Glomerular endothelial cell (primary cell): ENCODE measurements at regions not wholly inside any gene's neighbourhood (a gene's known extent, or its start where the extent isn't known, plus 50 kb on each side); places are given as distances from the start of the nearest gene placed in this dataset.

ENCODE experiments used
- DNase-seq: peaks from one replicate; pipeline ENCODE4 v3.0.0-alpha.2; 2011; ENCODE audit warnings: low read depth, low spot score; ENCODE audit errors: extremely low read depth

DNA sequence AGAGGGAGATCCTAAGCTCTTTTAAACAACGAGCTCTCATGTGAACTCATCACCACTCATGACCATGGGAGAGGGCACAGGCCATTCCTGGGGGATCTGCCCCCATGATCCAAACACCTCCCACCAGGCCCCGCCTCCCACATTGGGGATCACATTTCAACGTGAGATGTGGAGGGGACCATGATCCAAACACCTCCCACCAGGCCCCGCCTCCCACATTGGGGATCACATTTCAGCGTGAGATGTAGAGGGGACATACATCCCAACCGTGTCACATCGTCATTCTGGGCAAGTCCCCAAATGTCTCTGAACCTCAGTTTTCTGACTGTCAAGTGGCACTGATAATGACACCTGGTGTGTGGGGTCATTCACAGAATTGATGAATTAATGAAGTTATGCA lies 641.8 kb downstream of the CDH26 start:
- no peak for DNase-seq

DNA sequence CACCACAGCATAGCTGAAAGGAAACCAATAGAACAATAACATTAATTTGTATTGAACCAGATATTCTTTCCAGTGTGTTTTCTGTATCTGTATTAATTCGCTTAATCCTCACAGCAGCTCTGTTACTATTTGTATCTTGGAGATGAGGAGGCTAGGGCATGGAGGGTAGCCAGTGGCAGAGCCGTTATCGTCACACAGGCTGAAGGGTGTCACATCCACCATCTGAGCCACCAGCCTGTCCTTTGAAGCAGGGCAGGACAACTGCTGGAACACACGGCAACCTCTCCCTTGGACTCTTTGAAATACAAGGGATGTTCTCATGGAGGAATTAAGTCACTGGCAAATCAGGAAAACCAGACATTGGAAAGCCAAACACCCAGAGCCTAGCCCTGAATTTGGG lies 628.0 kb upstream of the CDH4 start:
- no peak for DNase-seq

DNA sequence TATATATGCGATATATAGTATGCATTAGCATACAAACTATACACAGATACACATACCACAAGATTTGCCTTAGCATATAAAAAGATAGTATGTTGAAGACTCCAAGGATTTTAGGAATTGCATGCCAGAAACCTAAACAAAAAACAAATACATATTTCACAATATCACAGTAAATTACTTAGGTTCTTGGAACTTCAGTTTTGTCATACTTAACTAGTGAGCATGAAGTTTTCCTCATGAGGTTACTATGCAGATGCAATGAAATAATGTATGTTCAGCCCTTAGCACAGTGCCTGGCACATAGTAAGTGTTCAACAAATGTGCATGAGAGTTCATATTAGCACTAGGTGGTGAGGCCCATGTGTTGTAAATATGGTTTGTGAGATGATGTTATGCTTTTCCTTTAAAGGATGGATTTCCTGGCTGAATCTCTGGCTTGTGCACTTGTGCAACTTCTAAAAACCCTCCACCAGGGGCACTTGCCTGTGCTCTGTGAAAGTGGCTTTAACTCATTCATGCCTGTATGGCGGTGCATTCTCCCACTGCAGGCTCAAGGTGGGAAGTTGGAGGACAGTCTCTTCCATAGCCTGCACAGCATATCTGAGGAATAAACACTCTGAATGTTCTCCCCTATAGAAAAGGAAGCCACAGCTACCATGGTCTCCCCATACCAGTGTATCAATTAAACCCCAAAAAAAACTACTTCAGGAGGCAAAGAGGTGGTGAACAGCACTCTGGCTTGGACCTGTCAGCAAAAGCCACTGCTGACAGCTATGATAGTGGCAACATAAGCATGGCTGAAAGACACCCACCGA lies 624.1 kb upstream of the CDH4 start:
- no peak for DNase-seq

DNA sequence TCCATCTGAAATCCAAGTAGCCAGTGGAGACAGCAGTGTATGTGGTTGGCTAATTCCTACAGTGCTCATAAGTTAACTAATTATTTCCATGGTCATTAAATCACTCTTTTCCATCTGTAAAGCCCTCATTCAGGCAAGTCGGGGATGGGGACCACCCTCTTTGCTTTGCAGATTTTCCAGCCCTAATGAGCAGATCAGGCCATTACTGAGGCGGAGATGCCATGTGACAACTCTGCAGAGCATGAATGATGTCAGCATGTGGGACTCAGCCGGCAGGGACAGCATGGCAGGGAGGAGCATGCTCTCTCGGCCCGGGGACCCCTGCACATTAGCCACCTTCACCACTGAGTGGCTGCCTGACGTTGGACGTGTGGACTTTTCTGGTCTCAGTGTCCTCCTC lies 623.3 kb upstream of the CDH4 start:
- no peak for DNase-seq

DNA sequence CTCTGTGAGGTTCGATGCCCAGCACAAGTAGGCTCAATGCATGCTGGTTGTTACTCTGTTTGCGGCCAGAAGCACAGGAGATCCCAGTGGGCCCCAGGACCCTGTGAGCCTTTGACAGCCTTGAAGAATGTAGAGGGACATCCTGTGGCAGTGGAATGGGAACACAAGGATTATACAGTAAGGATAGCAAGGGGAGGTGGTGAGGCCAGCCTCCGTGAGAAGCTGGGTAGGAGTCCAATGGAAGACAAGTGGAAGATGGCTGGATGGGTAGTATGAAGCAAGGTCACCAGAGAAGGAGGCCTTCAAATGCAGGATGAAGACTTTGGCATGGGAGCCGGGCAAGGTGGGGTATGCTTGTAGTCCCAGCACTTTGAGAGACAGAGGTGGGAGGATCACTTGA lies 622.9 kb upstream of the CDH4 start:
- DNase-seq, result no peak

DNA sequence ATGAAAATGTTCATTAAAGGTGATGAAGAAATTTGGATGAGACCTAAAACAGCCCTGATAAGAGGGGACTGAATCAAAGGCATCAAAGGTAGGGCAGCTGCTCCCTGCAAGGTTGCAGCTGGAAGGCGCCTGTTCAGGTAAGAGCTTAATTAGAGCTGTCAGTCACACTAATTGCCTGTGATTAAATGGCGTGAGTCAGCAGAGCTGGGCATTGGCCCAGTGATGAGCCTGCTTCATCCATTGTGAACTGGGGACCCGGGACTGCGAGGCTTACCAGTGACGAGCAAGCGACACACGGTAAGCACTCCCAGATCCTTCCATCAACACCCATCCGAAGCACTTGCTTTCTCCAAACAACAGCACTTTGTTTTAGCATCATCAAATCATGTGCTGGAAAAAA lies 621.5 kb upstream of the CDH4 start:
- no peak for DNase-seq

DNA sequence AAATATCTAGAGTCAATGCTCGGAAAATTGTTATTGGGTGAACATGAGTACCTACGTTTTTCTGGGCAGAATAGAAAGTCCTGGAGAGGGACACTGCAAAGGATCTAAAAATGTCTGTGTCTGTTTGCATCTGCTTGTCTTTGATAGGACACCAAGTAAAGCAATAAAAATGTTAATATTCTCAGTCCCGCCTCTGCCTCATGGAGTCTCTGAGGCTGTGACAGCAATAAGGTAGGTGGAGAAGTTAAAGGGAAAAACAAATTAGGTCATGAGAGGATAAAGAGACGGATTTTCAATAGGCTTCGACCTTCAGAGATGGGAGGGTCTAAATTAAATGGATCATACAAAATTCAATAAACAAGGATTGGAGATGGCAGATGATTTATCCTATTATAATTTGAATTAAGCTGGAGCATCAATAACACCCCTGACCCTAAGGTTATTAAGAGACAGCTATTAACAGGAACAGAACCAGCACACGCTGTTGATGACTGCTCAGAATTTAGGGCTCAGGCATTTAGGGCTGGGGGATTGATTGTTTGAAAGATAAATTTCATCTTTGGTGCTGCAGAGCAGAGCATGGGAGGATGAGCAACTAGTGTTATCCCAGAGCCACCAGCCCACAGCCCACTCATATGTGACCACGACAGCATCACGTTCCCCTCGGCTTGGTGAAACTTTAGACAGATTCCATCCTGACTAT lies 620.3 kb upstream of the CDH4 start:
- no peak for DNase-seq

DNA sequence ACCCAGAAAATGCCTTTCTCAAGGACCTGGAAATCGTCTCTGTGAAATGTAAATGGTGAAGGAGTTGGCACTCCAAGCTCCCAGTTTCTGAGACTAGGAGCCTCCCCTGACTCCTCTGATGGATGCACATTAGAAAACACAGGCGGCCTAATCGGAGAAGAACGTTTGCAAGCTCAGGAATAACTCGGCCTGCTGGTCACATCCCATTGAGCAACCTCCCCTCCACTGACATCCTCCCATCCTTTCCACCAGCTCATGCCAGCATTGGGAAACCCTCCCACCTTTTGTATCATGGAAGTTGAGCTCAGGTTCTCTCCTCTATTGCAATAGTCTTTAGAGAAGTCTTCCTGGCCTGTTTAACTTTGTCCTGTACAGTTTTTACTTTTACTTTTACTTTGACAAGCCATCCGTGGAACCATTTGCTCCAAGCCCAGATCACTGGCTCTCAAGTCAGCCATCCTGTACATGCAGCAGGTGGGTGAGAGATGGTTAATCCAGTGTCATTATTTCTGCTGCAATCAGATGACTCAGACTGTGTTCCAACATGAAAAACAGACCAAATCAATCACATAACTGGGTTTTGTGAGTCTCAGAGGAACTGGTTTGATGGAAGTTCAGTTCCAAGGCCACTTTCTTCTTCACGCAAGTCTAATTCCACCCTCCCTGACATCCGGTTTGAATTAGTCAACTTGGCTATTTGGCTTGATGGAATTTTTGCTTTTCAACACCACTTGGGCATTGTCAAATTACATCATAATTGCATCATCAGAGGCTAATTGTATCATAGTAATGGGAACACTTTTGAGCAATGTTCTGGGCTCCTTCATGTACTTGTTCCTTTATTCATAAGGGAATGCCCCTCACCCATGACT lies 619.4 kb upstream of the CDH4 start:
- no peak for DNase-seq

DNA sequence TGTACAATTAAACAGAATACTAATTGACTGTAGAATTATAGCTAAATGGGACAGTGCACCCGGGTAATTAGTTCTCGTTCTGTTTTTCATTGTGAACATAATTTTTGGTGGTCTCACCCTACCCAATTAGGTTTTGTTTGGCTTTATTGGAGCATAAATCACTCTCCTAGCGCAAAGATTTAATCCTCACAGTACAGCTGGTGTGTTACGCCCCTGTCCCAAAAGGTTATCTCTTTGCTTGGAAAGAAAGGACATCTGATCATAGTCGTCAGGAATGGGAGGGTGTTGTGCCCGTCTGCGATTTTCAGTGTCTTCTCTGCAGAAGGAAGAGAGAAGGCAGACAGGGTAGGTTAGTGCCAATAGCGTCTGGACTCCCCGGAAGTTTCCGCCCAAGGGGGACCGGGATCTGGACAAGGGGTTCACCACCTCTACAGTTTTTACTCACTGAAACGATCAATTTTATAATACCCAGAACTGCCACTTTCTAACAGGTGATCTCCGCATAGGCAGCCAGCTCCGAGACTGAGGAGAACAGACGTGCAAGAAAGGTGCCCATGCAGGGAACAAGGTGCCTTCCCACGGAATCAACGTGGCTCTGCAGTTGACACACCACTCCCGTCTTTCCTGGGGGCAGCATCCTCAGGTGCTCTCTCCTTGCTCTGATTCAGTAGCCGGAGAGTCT lies 617.4 kb upstream of the CDH4 start:
- DNase-seq, result no peak

DNA sequence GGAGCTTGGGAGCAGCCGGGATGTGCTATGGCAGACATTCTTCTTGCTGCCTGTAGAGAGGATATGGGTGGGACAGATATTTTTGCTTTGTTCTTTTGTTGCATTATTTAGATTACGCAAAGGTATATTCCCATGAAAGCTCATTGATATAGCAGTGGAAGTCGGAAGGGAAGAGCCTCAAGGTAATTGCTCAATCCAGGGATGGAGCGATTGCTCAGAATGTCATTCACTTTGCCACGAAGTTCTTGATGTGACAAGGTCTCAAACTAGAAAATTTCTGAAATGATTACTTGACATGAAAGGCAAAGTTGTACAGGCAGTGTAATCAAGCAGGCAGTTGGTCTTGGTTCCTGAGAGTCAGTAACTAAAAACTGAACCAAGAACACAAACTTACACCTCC lies 615.6 kb upstream of the CDH4 start:
- DNase-seq, result no peak

DNA sequence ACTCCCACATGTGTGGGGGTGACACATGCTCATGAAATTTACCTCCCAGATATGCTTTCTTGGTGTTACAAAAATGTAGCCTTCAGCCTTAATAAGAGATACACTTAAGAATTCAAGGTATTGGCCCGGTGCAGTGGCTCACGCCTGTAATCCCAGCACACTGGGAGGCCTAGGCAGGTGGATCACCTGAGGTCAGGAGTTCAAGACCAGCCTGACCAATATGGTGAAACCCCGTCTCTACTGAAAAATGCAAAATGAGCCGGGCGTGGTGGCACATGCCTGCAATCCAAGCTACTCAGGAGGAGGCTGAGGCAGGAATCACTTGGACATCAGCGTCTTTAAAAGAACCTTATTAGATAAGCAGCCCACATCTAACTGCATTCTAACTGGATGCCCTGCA lies 614.3 kb upstream of the CDH4 start:
- DNase-seq, result no peak

DNA sequence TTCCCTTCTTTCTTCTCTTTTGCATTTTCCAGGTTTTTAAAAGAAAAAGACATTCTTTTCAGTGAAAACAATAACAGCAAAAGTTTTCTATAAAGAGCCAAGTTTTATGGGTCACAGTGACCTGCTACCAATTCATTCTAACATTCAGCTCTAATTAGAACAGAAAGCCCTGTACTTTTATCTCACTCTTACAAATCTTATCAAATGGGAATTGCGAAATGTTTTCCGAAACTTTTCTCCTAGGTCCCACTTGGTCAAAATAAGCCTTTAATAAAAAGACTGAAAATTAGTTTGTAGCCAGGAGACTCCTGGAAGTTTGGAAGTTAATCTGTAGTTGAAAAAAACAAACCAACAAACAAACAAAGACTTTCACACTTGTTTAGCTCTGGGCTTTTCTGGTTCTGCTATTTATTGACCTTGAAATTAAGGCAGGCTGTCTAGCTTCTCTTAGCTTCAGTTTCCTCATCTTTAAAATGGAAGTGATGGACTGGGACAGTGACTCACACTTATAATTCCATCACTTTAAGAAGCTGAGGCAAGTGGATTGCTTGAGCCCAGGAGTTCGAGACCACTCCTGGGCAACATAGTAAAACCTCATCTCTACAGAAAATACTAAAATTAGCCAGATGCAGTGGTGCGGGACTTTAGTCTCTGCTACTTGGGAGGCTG lies 613.5 kb upstream of the CDH4 start:
- DNase-seq, result no peak

DNA sequence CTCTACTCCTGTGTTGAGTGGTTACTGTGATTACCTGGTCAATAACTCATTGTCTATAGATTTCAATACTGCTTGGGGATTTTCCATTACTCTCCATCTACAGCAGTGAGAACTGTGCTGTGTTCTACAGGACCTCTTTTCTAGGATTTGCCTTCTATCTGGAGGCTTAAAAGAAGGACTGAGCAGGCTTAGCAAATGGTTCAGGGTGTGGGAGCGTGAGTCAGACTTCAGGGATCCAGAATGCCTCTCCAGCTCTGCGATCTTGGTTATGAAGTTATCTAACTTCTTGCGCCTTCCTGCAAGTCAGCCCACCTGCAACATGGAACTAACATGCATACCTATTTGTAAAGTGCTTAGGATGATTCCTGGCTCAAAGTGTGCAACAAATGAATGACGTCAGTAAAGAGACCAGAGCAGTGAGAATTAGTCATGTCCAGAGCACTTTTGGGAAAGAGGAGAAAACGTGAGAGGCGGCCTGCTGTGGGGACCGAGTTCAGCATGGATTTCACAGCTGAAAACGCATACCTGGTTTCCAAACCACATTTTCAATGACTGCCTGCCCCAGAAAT lies 610.1 kb upstream of the CDH4 start:
- DNase-seq, result no peak

DNA sequence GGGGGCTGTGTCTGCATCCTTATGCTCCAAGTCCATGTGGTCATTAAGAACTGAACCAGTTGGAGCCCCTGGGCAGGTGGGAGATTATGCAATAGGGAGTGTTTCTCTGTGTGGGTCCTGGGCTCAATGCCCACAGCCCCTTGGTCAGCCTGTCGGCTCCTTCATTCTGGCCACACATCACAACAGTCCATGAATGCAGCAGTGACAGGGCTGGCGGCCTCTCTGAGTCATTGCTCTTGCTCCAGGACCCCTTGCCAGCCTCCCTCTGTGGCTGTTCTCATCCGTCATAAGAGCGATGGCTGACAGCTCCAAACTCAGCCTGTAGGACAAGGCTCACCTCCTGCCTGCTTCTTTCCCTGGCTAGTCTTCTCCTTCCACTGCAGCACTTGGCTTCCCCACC lies 609.5 kb upstream of the CDH4 start:
- DNase-seq, result no peak

DNA sequence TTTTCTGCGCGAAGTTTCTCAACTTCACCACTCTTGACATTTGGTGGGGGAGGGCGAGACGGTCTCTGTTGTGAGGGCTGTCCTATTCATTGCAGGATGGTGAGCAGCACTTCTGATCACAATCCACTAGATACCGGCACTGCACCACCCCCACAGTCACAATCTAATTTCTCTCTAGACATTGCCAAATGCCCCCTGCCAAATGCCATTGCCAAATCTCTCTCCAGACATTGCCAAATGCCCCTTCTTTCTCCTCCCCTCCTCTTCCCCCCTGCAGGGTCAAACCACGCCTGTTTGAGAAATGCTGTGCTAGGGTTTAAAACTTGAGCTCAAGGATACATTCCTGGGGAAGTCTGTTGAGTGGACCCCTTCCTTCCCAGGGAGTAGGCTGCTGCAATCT lies 603.5 kb upstream of the CDH4 start:
- no peak for DNase-seq

DNA sequence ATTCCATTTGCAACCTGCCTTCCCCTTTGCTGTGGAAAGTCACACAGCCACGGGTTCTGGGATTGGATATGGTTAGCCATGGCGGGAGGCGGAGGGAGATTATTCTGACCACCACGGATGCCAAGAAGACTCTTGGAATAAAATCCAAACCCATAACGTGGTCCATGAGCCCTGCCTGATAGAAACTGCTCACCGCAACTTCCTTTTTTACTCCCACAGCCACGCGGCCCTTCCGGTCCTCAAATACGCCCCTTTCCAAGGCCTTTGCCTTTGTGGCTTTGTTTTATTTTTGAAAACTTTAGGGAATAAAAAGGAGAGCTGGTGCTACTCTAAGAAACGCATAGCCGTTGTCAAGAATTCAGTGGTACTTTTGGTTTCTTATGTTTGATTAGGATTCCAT lies 602.5 kb upstream of the CDH4 start:
- DNase-seq, result no peak

DNA sequence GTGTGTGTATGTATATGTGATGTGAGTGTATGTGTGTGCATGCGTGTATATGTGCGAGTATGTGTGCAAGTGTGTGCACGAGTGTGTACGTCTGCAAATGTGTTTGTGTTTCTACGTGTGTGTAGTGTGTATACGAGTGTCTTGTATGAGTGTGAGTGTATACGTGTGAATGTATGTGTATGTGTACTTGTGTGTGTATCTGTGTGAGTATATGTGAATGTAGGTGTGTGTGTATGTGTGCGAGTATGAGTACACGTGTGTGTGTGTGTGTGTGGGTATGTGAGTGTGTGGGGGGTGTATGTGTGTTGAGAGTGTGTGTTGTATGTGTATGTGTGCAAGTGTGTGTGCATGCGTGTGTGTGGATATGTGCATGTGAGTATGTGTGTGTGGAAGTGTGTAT lies 602.0 kb upstream of the CDH4 start:
- DNase-seq, result no peak

DNA sequence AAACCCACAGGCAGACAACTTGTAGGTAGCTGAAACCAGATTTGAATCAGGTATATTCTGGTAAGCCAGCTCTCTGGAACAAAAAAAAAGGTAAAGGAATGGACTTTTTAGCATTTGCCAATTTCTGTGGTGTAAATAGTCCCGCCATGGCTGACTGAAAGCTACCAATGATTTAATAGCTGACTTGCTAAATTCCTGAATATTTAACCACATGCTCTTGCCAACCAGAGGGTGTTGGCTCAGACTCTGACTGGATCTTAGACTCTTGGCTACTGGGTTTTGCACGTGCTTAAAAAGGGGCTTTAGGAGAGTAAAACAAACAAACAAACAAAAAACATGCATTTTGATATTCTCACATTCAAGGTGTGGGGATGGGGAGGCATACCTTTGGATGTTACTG lies 600.0 kb upstream of the CDH4 start:
- no peak for DNase-seq

DNA sequence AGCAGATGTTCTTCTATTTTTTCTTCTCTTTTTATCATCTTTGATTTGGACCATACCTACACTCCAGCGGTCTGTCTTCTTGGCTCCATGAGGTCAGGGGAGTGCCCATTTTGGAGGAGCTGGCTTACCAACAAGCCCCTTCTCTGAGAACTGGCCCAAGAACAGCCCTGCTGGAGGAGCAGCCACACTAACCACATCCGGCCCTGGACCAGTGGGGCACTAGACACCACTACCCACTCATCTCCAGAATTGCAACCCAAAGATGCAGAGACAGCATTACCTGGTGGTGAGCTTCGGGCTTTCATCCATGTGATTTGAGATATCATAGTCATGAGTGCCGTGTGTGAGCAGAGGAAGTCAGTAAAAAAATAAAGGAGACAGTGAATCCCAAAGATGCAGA lies 599.4 kb upstream of the CDH4 start:
- no peak for DNase-seq
